Upper lobe of left lung (tissue), 6 donors: ENCODE measurements at regions not wholly inside any gene's neighbourhood (a gene's known extent, or its start where the extent isn't known, plus 50 kb on each side); places are given as distances from the start of the nearest gene placed in this dataset.

ENCODE experiments used
- ATAC-seq, 2 donors: fragments of 200-7000 bp; cut with Tn5 transposase; one replicate each; pipeline ENCODE4 v1.9.1; 2022; ENCODE audit warnings: mild to moderate bottlenecking in 2 of 2, moderate library complexity in 2 of 2; ENCODE audit not compliant: low FRiP score in 2 of 2
- DNase-seq, 2 donors: peaks; one replicate each; pipeline ENCODE4 v3.0.0-alpha.2; 2019 to 2020
- H3K27ac ChIP-seq, 4 donors: fragments of 200-600 bp; sonication (generic); one replicate each; pipeline ENCODE4 v1.5.1; 2016 to 2019
- H3K27me3 ChIP-seq, 4 donors: fragments of 200-600 bp; sonication (generic); one replicate each; pipeline ENCODE4 v1.5.1; 2017 to 2019
- H3K36me3 ChIP-seq, 4 donors: fragments of 200-600 bp; sonication (generic); one replicate each; pipeline ENCODE4 v1.5.1; 2016 to 2019
- H3K4me1 ChIP-seq, 4 donors: fragments of 200-600 bp; sonication (generic); one replicate each; pipeline ENCODE4 v1.5.1; 2018 to 2019
- H3K4me3 ChIP-seq, 4 donors: fragments of 200-600 bp; sonication (generic); one replicate each; pipeline ENCODE4 v1.5.1; 2017 to 2019; ENCODE audit warnings: mild to moderate bottlenecking in 2 of 4, moderate library complexity in 1 of 4
- H3K9me3 ChIP-seq, 4 donors: fragments of 200-600 bp; sonication (generic); one replicate each; pipeline ENCODE4 v1.5.1; 2018 to 2019
- EP300 ChIP-seq, 4 donors: sonication (generic); formaldehyde crosslinking; IDR thresholded peaks; one replicate each; pipeline ENCODE4 v1.5.1; 2017; ENCODE audit warnings: antibody characterized with exemption in 4 of 4, control low read depth in 2 of 4
- POLR2A ChIP-seq, 4 donors: fragments of 450-650 bp; IDR thresholded peaks; one replicate each; pipeline ENCODE4 v1.5.1; 2016 to 2017; ENCODE audit warnings: antibody characterized with exemption in 4 of 4, mild to moderate bottlenecking in 2 of 4
- POLR2AphosphoS5 ChIP-seq, 2 donors: sonication (generic); formaldehyde crosslinking; IDR thresholded peaks; one replicate each; pipeline ENCODE4 v1.5.1; 2017; ENCODE audit warnings: antibody characterized with exemption in 2 of 2
- WGBS, 2 donors: methylation state at CpG; one replicate each; pipeline ENCODE4 v1.1.5; 2017 to 2018; 5-methylcytosine and 5-hydroxymethylcytosine counted together
- TF ChIP-seq, protein P1 (sequence below), 6 experiments: fragments of 450-650 bp in 4 of 6; fragments of 200-600 bp in 2 of 6; sonication (generic) in 2 of 6; IDR thresholded peaks; one replicate each; pipeline ENCODE4 v1.5.1; 2016 to 2019; ENCODE audit warnings: antibody characterized with exemption in 6 of 6
- donor health status: DM: no; HTN: no; CAD: no; lungs with moderate emphysema.
- donor health status: DM: no; HTN: yes; CAD: no; lungs with severe emphysema.

GRCh38 chr12:93176165-93176564 is 201.6 kb upstream of the NUDT4 start:
- H3K36me3 ChIP-seq, result no peaks in the 10 kb centered on the region
- WGBS, 2 donors, result 70 to 79% methylated on average over 1 of the region's 1 CpG
- H3K4me3 ChIP-seq, result no peak overlapping the region
- no peak overlapping the region for H3K27ac ChIP-seq
- peaks cover 0 to 18% (median 6%) of the 10 kb centered on the region in 4 donors for H3K4me1 ChIP-seq
- DNase-seq, result no peak
- ATAC-seq, result no peak
- no peaks in the 10 kb centered on the region for H3K27me3 ChIP-seq
- H3K9me3 ChIP-seq, result no peaks in the 10 kb centered on the region
- TF ChIP-seq EP300 (IDR thresholded peaks at IDR 0.05) (no peak), POLR2AphosphoS5 (IDR thresholded peaks at IDR 0.05) (no peak), POLR2A (IDR thresholded peaks at IDR 0.05) (no peak)
- TF ChIP-seq, protein P1, sequence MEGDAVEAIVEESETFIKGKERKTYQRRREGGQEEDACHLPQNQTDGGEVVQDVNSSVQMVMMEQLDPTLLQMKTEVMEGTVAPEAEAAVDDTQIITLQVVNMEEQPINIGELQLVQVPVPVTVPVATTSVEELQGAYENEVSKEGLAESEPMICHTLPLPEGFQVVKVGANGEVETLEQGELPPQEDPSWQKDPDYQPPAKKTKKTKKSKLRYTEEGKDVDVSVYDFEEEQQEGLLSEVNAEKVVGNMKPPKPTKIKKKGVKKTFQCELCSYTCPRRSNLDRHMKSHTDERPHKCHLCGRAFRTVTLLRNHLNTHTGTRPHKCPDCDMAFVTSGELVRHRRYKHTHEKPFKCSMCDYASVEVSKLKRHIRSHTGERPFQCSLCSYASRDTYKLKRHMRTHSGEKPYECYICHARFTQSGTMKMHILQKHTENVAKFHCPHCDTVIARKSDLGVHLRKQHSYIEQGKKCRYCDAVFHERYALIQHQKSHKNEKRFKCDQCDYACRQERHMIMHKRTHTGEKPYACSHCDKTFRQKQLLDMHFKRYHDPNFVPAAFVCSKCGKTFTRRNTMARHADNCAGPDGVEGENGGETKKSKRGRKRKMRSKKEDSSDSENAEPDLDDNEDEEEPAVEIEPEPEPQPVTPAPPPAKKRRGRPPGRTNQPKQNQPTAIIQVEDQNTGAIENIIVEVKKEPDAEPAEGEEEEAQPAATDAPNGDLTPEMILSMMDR (IDR thresholded peaks at IDR 0.05), result no peak

DNA sequence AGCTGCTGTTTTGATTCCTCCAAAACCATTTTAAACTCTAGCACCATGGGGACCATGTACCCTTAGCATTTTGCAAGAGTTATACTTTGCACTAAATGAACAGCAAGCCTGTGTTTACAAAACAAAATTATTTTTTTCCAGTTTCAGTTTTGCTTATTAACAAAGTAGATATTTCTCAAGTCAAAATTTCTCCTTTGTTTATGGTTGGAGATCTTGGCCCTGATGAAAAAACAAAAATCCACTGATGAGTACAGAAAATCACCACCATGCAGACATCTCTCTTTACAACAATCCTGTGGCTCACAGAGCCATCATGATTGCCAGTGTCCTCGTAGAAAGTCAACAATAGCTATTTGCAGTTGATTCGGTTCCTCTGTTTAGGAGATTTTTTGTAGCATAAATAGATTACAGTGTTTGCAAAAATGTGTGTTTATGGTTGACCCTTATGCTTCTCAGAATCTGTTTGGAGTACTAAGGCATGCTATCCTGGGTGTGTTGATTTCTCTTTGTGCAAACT is 201.1 kb upstream of the NUDT4 start:
- no peaks in the 10 kb centered on the region for H3K9me3 ChIP-seq
- 31 to 55% methylated on average over 2 of the region's 2 CpGs for WGBS, 2 donors
- no peak overlapping the region for H3K27ac ChIP-seq
- no peaks in the 10 kb centered on the region for H3K36me3 ChIP-seq
- no peaks in the 10 kb centered on the region for H3K27me3 ChIP-seq
- H3K4me3 ChIP-seq, result no peak overlapping the region
- DNase-seq, result no peak
- peaks cover 0 to 18% (median 6%) of the 10 kb centered on the region in 4 donors for H3K4me1 ChIP-seq
- TF ChIP-seq POLR2AphosphoS5 (IDR thresholded peaks at IDR 0.05) (no peak), POLR2A (IDR thresholded peaks at IDR 0.05) (no peak), EP300 (IDR thresholded peaks at IDR 0.05) (no peak)
- TF ChIP-seq, protein P1 (IDR thresholded peaks at IDR 0.05), result no peak
- no peak for ATAC-seq

- H3K27ac ChIP-seq, result no peak overlapping the region
Measured at GRCh38 chr12:93177208-93178153, 200.2 kb upstream of the NUDT4 start.

DNA sequence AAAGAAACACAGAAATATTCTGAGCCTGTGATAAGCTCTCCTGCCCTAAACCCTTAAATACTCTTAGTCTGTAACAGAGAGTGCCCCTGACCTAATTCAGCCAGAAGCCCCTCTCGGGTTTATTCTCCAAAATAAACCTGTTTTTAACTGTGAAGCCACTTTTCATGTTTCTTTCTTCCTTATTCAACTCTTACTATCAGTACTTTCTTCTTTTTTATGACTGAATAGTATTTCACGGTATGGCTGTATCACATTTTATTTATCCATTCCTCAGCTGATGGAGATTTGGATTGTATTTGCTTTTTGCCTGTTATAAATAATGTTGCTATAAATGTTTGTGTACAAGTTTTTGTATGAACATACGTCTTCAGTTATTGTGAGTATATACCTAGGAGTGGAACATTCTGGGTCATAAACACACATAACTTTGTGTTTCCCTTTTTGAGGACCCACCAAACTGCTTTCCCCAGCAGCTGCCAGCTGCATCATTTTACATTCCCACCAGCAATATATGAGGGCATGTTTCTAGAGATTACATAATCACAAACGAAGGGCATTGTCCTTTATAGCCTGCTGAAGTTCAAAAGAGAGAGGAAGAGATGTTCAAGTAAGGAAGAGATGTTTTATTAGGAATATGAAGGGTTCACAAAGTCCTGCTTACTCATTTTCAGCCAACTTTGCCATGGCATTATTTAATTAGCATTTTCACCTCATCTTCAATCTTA is 199.4 kb upstream of the NUDT4 start:
- ATAC-seq (no peak), DNase-seq (no peak)
- H3K4me3 ChIP-seq, result no peak overlapping the region
- H3K9me3 ChIP-seq, result no peaks in the 10 kb centered on the region
- H3K4me1 ChIP-seq, result peaks cover 0 to 18% (median 6%) of the 10 kb centered on the region in 4 donors
- TF ChIP-seq, protein P1 (IDR thresholded peaks at IDR 0.05), result no peak
- TF ChIP-seq POLR2AphosphoS5 (IDR thresholded peaks at IDR 0.05) (no peak), EP300 (IDR thresholded peaks at IDR 0.05) (no peak), POLR2A (IDR thresholded peaks at IDR 0.05) (no peak)
- H3K27ac ChIP-seq, result no peak overlapping the region
- H3K36me3 ChIP-seq, result no peaks in the 10 kb centered on the region
- WGBS, 2 donors, result 79 to 89% methylated on average over 4 of the region's 4 CpGs
- no peaks in the 10 kb centered on the region for H3K27me3 ChIP-seq

More at GRCh38 chr12:93177208-93178153, 200.2 kb upstream of the NUDT4 start:
- DNase-seq (no peak), ATAC-seq (no peak)
- 74 to 86% methylated on average over 9 of the region's 9 CpGs for WGBS, 2 donors
- TF ChIP-seq POLR2AphosphoS5 (IDR thresholded peaks at IDR 0.05) (no peak), POLR2A (IDR thresholded peaks at IDR 0.05) (no peak), EP300 (IDR thresholded peaks at IDR 0.05) (no peak)
- TF ChIP-seq, protein P1 (IDR thresholded peaks at IDR 0.05), result no peak
- H3K4me3 ChIP-seq, result no peak overlapping the region
- H3K36me3 ChIP-seq, result no peaks in the 10 kb centered on the region
- H3K9me3 ChIP-seq, result no peaks in the 10 kb centered on the region
- peaks cover 0 to 18% (median 6%) of the 10 kb centered on the region in 4 donors for H3K4me1 ChIP-seq
- no peaks in the 10 kb centered on the region for H3K27me3 ChIP-seq
